HepG2 (cell line): ENCODE measurements at regions not wholly inside any gene's neighbourhood (a gene's known extent, or its start where the extent isn't known, plus 50 kb on each side); places are given as distances from the start of the nearest gene placed in this dataset.

Experiments
- ATAC-seq: fragments of 200-7000 bp; cut with Tn5 transposase; 3 replicates; pipeline ENCODE4 v1.9.1; 2020; ENCODE audit warnings: mild to moderate bottlenecking, moderate library complexity
- BruUV-seq: library from RNA; stranded (reverse); fragments of 400-500 nt; replicated peaks from 2 replicates; lab custom pipeline; 2021; lab: Mats Ljungman, UMichigan
- CTCF ChIA-PET: fragments of 300-600 bp; formaldehyde crosslinking; extraction: SDS; loops from one replicate; lab custom pipeline; 2021; ENCODE audit warnings: low total read pairs, inconsistent platforms, low intra/inter-chr PET ratio; lab: Yijun Ruan, JAX
- POLR2A ChIA-PET: fragments of 350-600 bp; sonication (Branson Sonifier 250); formaldehyde crosslinking; loops from one replicate; lab custom pipeline; 2020; ENCODE audit warnings: antibody characterized with exemption, inconsistent platforms; lab: Yijun Ruan, JAX
- DNase-seq: peaks from one replicate; pipeline ENCODE4 v3.0.0-alpha.2; 2015; ENCODE audit warnings: low spot score
- FAIRE-seq: peaks from 3 replicates; lab custom pipeline; 2011; peaks lifted over from hg19 to GRCh38; lab: Jason Lieb, UNC
- H2AFZ ChIP-seq: one replicate; pipeline ENCODE4 v1.6.1; 2011; ENCODE audit warnings: low read length, inconsistent platforms
- H3K27ac ChIP-seq: fragments of 300-600 bp; 3 replicates; pipeline ENCODE4 v1.8.0; 2011; ENCODE audit warnings: mixed run types, mild to moderate bottlenecking, mixed read lengths, low read length, inconsistent platforms; ENCODE audit not compliant: insufficient read depth; ENCODE audit errors: extremely low read length
- H3K27me3 ChIP-seq, 2 experiments: fragments of 200-600 bp in 1 of 2; 2 replicates in 1 of 2; 3 replicates in 1 of 2; pipeline versions ENCODE4 v1.6.0 to v1.8.0; 2011; ENCODE audit warnings: low read length in 2 of 2, mild to moderate bottlenecking in 2 of 2, moderate library complexity in 2 of 2, inconsistent platforms in 1 of 2; ENCODE audit not compliant: insufficient read depth in 2 of 2, control insufficient read depth in 1 of 2
- H3K36me3 ChIP-seq, 2 experiments: fragments of 200-600 bp in 1 of 2; replicated peaks in 1 of 2; 2 replicates in 1 of 2; 3 replicates in 1 of 2; pipeline versions ENCODE4 v1.5.1 to v1.8.0; 2011; ENCODE audit warnings: low read length in 2 of 2, inconsistent platforms in 1 of 2; ENCODE audit not compliant: insufficient read depth in 2 of 2, control insufficient read depth in 1 of 2
- H3K4me1 ChIP-seq: 2 replicates; pipeline ENCODE4 v1.5.1; 2012; ENCODE audit warnings: low read length, inconsistent platforms; ENCODE audit not compliant: insufficient read depth
- H3K4me2 ChIP-seq: 2 replicates; pipeline ENCODE4 v1.6.0; 2011; ENCODE audit warnings: low read depth, low read length, inconsistent platforms
- H3K4me3 ChIP-seq, 3 experiments: fragments of 200-600 bp in 1 of 3; sonication (generic), shearing (Covaris generic) in 1 of 3; replicated peaks in 1 of 3; 2 replicates each; pipeline ENCODE4 v1.5.1; 2011 to 2016; ENCODE audit warnings: low read length in 3 of 3, inconsistent platforms in 2 of 3, low read depth in 2 of 3, mild to moderate bottlenecking in 2 of 3, control low read depth in 1 of 3, mixed read lengths in 1 of 3; ENCODE audit not compliant: insufficient read depth in 1 of 3
- H3K79me2 ChIP-seq: one replicate; pipeline ENCODE4 v1.6.1; 2011; ENCODE audit warnings: low read length, inconsistent platforms; ENCODE audit not compliant: insufficient read depth
- H3K9ac ChIP-seq: 2 replicates; pipeline ENCODE4 v1.6.0; 2011; ENCODE audit warnings: mild to moderate bottlenecking, low read depth, low read length, inconsistent platforms; ENCODE audit not compliant: insufficient read depth
- H3K9me3 ChIP-seq: 2 replicates; pipeline ENCODE4 v1.5.1; 2012; ENCODE audit warnings: mild to moderate bottlenecking, low read length
- H4K20me1 ChIP-seq: 2 replicates; pipeline ENCODE4 v1.6.0; 2011; ENCODE audit warnings: inconsistent platforms, mild to moderate bottlenecking, low read length, moderate library complexity; ENCODE audit not compliant: insufficient read depth
- MTERF4 ChIP-seq: sonication (generic); formaldehyde crosslinking; IDR thresholded peaks from 2 replicates; pipeline ENCODE4 v1.8.0; 2023; ENCODE audit warnings: mild to moderate bottlenecking, missing genetic modification reagents
- RBAK ChIP-seq: sonication (generic); formaldehyde crosslinking; IDR thresholded peaks from 2 replicates; pipeline ENCODE4 v1.5.1; 2020; ENCODE audit warnings: mild to moderate bottlenecking, missing genetic modification reagents
- RORA ChIP-seq: sonication (generic); formaldehyde crosslinking; IDR thresholded peaks from 2 replicates; pipeline ENCODE4 v1.5.0; 2020; ENCODE audit warnings: mild to moderate bottlenecking, missing genetic modification reagents, moderate library complexity
- ZNF629 ChIP-seq: sonication (generic); formaldehyde crosslinking; conservative IDR thresholded peaks from 2 replicates; pipeline ENCODE4 v1.5.0; 2020; ENCODE audit warnings: missing genetic modification reagents
- WGBS: methylation state at CpG from one replicate; pipeline ENCODE4 v1.1.6; 2017; ENCODE audit warnings: low lambda C conversion rate; 5-methylcytosine and 5-hydroxymethylcytosine counted together
- in situ Hi-C: cut with HindIII; loops from 2 replicates; pipeline ENCODE4 v1.10.0; 2017; ENCODE audit warnings: low pct_unique_long_range_greater_than_20kb; ENCODE audit not compliant: extremely low pct_ligation_motif_present
- intact Hi-C: fragments of 100-400 bp; cut with micrococcal nuclease; formaldehyde crosslinking; loops from one replicate; pipeline ENCODE4 v1.10.0; 2022; ENCODE audit not compliant: unreplicated experiment

GRCh38 chr4:137641544-137641943 is 109.2 kb upstream of the PCDH18 start:
- Histone ChIP-seq H3K4me3 (no peak overlapping the region), H3K27ac (no peak overlapping the region), H3K36me3 (no peaks in the 10 kb centered on the region), H3K9me3 (no peaks in the 10 kb centered on the region), H2AFZ (no peak overlapping the region), H4K20me1 (no peaks in the 10 kb centered on the region), H3K4me2 (no peak overlapping the region), H3K79me2 (no peaks in the 10 kb centered on the region), H3K27me3 (no peaks in the 10 kb centered on the region), H3K9ac (no peak overlapping the region), H3K4me1 (no peaks in the 10 kb centered on the region)
- no peak for FAIRE-seq
- no peak for DNase-seq
- no peak for ATAC-seq
- in situ Hi-C loops (no loop called here), intact Hi-C loops (no loop called here)
- TF ChIP-seq MTERF4 (CRISPR knock-in tag) = no peak
- CTCF ChIA-PET = no interaction called here
- WGBS = 0% methylated on average over 3 of the region's 3 CpGs
- no TSS peak for BruUV-seq
- POLR2A ChIA-PET = no interaction called here

- ChIA-PET POLR2A (no interaction called here), CTCF (no interaction called here)
- no peak overlapping the region for H2AFZ ChIP-seq
- H3K4me1 ChIP-seq = no peaks in the 10 kb centered on the region
- H3K4me3 ChIP-seq = no peak overlapping the region
- H3K27ac ChIP-seq = no peak overlapping the region
- TF ChIP-seq ZNF629 (CRISPR knock-in tag) = peak; percentile 65
- TF ChIP-seq RBAK (CRISPR knock-in tag) = no peak
- TF ChIP-seq RORA = no peak
- no peaks in the 10 kb centered on the region for H3K9me3 ChIP-seq
- no peak overlapping the region for H3K9ac ChIP-seq
- no peaks in the 10 kb centered on the region for H3K79me2 ChIP-seq
- no TSS peak for BruUV-seq
- ATAC-seq = no peak
- no peaks in the 10 kb centered on the region for H4K20me1 ChIP-seq
- no peak for DNase-seq
- H3K36me3 ChIP-seq = no peaks in the 10 kb centered on the region
- intact Hi-C loops (no loop called here), in situ Hi-C loops (no loop called here)
- H3K4me2 ChIP-seq = no peak overlapping the region
- no peak for FAIRE-seq
- no peaks in the 10 kb centered on the region for H3K27me3 ChIP-seq
- WGBS = 0% methylated on average over 1 of the region's 1 CpG
These were observed 108.5 kb upstream of the PCDH18 start for GRCh38 chr4:137640838-137641158.
